ENCODE measurements at regions not wholly inside any gene's neighbourhood (a gene's known extent, or its start where the extent isn't known, plus 50 kb on each side); places are given as distances from the start of the nearest gene placed in this dataset.

- H2AFZ ChIP-seq (ENCODE audit: low read length) = no peak overlapping the region
- H3K27ac ChIP-seq (ENCODE audit: low read depth, low read length, poor library complexity, severe bottlenecking) = no peak overlapping the region
- no peak overlapping the region for H3K4me2 ChIP-seq (ENCODE audit: low read length)
- TF ChIP-seq EZH2 (IDR thresholded peaks at IDR 0.05; ENCODE audit: borderline replicate concordance, low read length) (no peak), CTCF (IDR thresholded peaks at IDR 0.05; ENCODE audit: low read length) (no peak)
- no peaks in the 10 kb centered on the region for H3K9me2 ChIP-seq (ENCODE audit: low read depth, low read length)
- H3K27me3 ChIP-seq (ENCODE audit: insufficient read depth, low read length) = no peaks in the 10 kb centered on the region
- no peaks in the 10 kb centered on the region for H3F3A ChIP-seq (ENCODE audit: insufficient read depth, low read length)
- no peaks in the 10 kb centered on the region for H3K4me1 ChIP-seq (ENCODE audit: insufficient read depth, low read length, severe bottlenecking)
- H4K20me1 ChIP-seq (ENCODE audit: insufficient read depth, low read length) = no peaks in the 10 kb centered on the region; the same call in 1 of the 2 replicates
- H3K9ac ChIP-seq (ENCODE audit: low read length) = no peak overlapping the region
- no peak overlapping the region for H3K4me3 ChIP-seq (ENCODE audit: low read depth, low read length, poor library complexity, severe bottlenecking)
- no peaks in the 10 kb centered on the region for H3K9me3 ChIP-seq (ENCODE audit: low read length)
- no peaks in the 10 kb centered on the region for H3K36me3 ChIP-seq (ENCODE audit: insufficient read depth, low read length)
- no peaks in the 10 kb centered on the region for H3K79me2 ChIP-seq (ENCODE audit: insufficient read depth, low read length)
These were observed 661.7 kb downstream of the KCTD16 start for GRCh38 chr5:144832416-144832815.

- H3K36me3 ChIP-seq (ENCODE audit: insufficient read depth, low read length) = no peaks in the 10 kb centered on the region
- no peaks in the 10 kb centered on the region for H3F3A ChIP-seq (ENCODE audit: insufficient read depth, low read length)
- TF ChIP-seq CTCF (IDR thresholded peaks at IDR 0.05; ENCODE audit: low read length) (no peak), EZH2 (IDR thresholded peaks at IDR 0.05; ENCODE audit: borderline replicate concordance, low read length) (no peak)
- no peaks in the 10 kb centered on the region for H3K9me2 ChIP-seq (ENCODE audit: low read depth, low read length)
- no peaks in the 10 kb centered on the region for H3K79me2 ChIP-seq (ENCODE audit: insufficient read depth, low read length)
- no peaks in the 10 kb centered on the region for H3K4me1 ChIP-seq (ENCODE audit: insufficient read depth, low read length, severe bottlenecking)
- H2AFZ ChIP-seq (ENCODE audit: low read length) = no peak overlapping the region
- H4K20me1 ChIP-seq (ENCODE audit: insufficient read depth, low read length) = no peaks in the 10 kb centered on the region
- no peak overlapping the region for H3K27ac ChIP-seq (ENCODE audit: low read depth, low read length, poor library complexity, severe bottlenecking)
- H3K9ac ChIP-seq (ENCODE audit: low read length) = no peak overlapping the region
- no peaks in the 10 kb centered on the region for H3K27me3 ChIP-seq (ENCODE audit: insufficient read depth, low read length)
- no peak overlapping the region for H3K4me2 ChIP-seq (ENCODE audit: low read length)
- no peaks in the 10 kb centered on the region for H3K9me3 ChIP-seq (ENCODE audit: low read length)
- no peak overlapping the region for H3K4me3 ChIP-seq (ENCODE audit: low read depth, low read length, poor library complexity, severe bottlenecking)
These were observed 661.0 kb downstream of the KCTD16 start for GRCh38 chr5:144831650-144832049.

- no peak overlapping the region for H3K9ac ChIP-seq (ENCODE audit: low read length)
- no peaks in the 10 kb centered on the region for H3K79me2 ChIP-seq (ENCODE audit: insufficient read depth, low read length)
- no peak overlapping the region for H2AFZ ChIP-seq (ENCODE audit: low read length)
- no peaks in the 10 kb centered on the region for H3K9me2 ChIP-seq (ENCODE audit: low read depth, low read length)
- no peak for TF ChIP-seq EZH2 (IDR thresholded peaks at IDR 0.05; ENCODE audit: borderline replicate concordance, low read length)
- TF ChIP-seq CTCF (IDR thresholded peaks at IDR 0.05; ENCODE audit: low read length) = no peak
- no peaks in the 10 kb centered on the region for H3K27me3 ChIP-seq (ENCODE audit: insufficient read depth, low read length)
- H3K4me1 ChIP-seq (ENCODE audit: insufficient read depth, low read length, severe bottlenecking) = no peaks in the 10 kb centered on the region
- H4K20me1 ChIP-seq (ENCODE audit: insufficient read depth, low read length) = no peaks in the 10 kb centered on the region
- H3K4me3 ChIP-seq (ENCODE audit: low read depth, low read length, poor library complexity, severe bottlenecking) = no peak overlapping the region
- no peaks in the 10 kb centered on the region for H3K36me3 ChIP-seq (ENCODE audit: insufficient read depth, low read length)
- no peaks in the 10 kb centered on the region for H3K9me3 ChIP-seq (ENCODE audit: low read length)
- no peak overlapping the region for H3K4me2 ChIP-seq (ENCODE audit: low read length)
- H3F3A ChIP-seq (ENCODE audit: insufficient read depth, low read length) = no peaks in the 10 kb centered on the region
- H3K27ac ChIP-seq (ENCODE audit: low read depth, low read length, poor library complexity, severe bottlenecking) = no peak overlapping the region
These were observed 651.8 kb downstream of the KCTD16 start for GRCh38 chr5:144822503-144822902.

All from OCI-LY1 (cell line).